ENCODE measurements at regions not wholly inside any gene's neighbourhood (a gene's known extent, or its start where the extent isn't known, plus 50 kb on each side); places are given as distances from the start of the nearest gene placed in this dataset.

DNA sequence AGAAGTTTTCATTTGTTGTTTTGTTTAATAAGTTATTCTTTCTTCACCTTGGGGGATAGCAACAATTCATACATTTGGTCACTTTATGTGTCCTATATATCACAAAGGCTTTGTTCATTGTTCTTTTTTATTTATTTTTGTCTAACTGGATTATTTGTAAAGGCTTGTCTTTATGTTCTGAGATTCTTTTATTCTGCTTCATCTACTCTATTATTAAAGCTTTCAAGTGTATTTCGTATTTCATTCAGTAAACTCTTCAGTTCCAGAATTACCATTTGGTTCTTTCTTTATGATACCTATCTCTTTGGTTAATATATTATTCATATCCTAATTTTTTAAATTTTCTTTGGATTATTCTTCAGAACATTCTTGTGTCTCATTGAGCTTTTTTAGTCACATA, 942.9 kb downstream of the ANKRD7 start:
- Histone ChIP-seq H3K9me1 (ENCODE audit: control insufficient read depth, extremely low read depth, insufficient read depth, low read length) (no peaks in the 10 kb centered on the region), H4K20me1 (ENCODE audit: control insufficient read depth, extremely low read depth, insufficient read depth, low read length) (no peaks in the 10 kb centered on the region), H3K27ac (ENCODE audit: control insufficient read depth, insufficient read depth, low read length) (no peak overlapping the region), H2AFZ (ENCODE audit: control insufficient read depth, low read length) (no peak overlapping the region), H3K27me3 (ENCODE audit: control insufficient read depth, extremely low read depth, insufficient read depth, low read length) (no peaks in the 10 kb centered on the region), H3K79me2 (ENCODE audit: control insufficient read depth, insufficient read depth, low read length) (no peaks in the 10 kb centered on the region), H3K4me3 (ENCODE audit: control insufficient read depth in 2 of 3, extremely low read depth in 1 of 3, insufficient read depth in 2 of 3, low read depth in 1 of 3, low read length in 3 of 3) (no peak overlapping the region), H3K4me2 (ENCODE audit: control insufficient read depth, extremely low read depth, insufficient read depth, low read depth, low read length) (no peak overlapping the region), H3K9me3 (ENCODE audit: control insufficient read depth, low read depth, low read length) (no peaks in the 10 kb centered on the region), H3K4me1 (ENCODE audit: control insufficient read depth, extremely low read depth, insufficient read depth, low read length) (no peaks in the 10 kb centered on the region), H3K36me3 (ENCODE audit: control insufficient read depth in 2 of 2, extremely low read depth in 1 of 2, insufficient read depth in 2 of 2, low read length in 2 of 2) (no peaks in the 10 kb centered on the region), H3K9ac (ENCODE audit: control insufficient read depth, extremely low read depth, insufficient read depth, low read length) (no peak overlapping the region)
- no peak for FAIRE-seq
- dilution Hi-C loops (cut with MboI; ENCODE audit: extremely low pct_ligation_motif_present, low sequenced_read_pairs), result no loop called here
- TF ChIP-seq EZH2 (IDR thresholded peaks at IDR 0.05; ENCODE audit: low read length), result no peak
- TF ChIP-seq, protein P1, sequence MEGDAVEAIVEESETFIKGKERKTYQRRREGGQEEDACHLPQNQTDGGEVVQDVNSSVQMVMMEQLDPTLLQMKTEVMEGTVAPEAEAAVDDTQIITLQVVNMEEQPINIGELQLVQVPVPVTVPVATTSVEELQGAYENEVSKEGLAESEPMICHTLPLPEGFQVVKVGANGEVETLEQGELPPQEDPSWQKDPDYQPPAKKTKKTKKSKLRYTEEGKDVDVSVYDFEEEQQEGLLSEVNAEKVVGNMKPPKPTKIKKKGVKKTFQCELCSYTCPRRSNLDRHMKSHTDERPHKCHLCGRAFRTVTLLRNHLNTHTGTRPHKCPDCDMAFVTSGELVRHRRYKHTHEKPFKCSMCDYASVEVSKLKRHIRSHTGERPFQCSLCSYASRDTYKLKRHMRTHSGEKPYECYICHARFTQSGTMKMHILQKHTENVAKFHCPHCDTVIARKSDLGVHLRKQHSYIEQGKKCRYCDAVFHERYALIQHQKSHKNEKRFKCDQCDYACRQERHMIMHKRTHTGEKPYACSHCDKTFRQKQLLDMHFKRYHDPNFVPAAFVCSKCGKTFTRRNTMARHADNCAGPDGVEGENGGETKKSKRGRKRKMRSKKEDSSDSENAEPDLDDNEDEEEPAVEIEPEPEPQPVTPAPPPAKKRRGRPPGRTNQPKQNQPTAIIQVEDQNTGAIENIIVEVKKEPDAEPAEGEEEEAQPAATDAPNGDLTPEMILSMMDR (optimal IDR thresholded peaks at IDR 0.05 in 1 of 3, IDR thresholded peaks at IDR 0.05 in 1 of 3, conservative IDR thresholded peaks at IDR 0.05 in 1 of 3; ENCODE audit: extremely low read depth in 1 of 3, insufficient read depth in 2 of 3, low read length in 3 of 3), result no peak
- DNase-seq (ENCODE audit: low read depth, low spot score), result no peak

DNA sequence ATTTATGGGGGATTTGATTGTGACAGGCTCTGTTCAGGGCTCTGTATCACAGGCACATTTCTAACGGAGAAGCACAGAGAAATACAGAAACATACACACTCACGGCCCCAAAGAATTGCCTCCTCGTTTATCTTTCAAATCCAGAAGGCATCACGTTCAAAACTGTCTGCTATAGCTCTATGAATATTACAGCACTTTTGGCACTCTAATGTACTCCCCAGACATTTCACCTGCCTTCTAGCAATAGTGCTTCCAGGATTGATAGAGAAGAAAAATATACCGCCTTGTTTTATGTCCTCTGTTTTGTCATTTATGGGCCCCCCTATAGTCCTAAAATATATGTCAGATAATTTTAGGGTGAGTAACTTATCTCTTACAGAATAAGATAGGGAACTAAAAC, 947.5 kb downstream of the ANKRD7 start:
- Histone ChIP-seq H3K4me1 (ENCODE audit: control insufficient read depth, extremely low read depth, insufficient read depth, low read length) (no peaks in the 10 kb centered on the region), H3K36me3 (ENCODE audit: control insufficient read depth in 2 of 2, extremely low read depth in 1 of 2, insufficient read depth in 2 of 2, low read length in 2 of 2) (no peaks in the 10 kb centered on the region), H4K20me1 (ENCODE audit: control insufficient read depth, extremely low read depth, insufficient read depth, low read length) (no peaks in the 10 kb centered on the region), H3K79me2 (ENCODE audit: control insufficient read depth, insufficient read depth, low read length) (no peaks in the 10 kb centered on the region), H3K9me3 (ENCODE audit: control insufficient read depth, low read depth, low read length) (no peaks in the 10 kb centered on the region), H2AFZ (ENCODE audit: control insufficient read depth, low read length) (no peak overlapping the region), H3K27me3 (ENCODE audit: control insufficient read depth, extremely low read depth, insufficient read depth, low read length) (no peaks in the 10 kb centered on the region), H3K9me1 (ENCODE audit: control insufficient read depth, extremely low read depth, insufficient read depth, low read length) (no peaks in the 10 kb centered on the region), H3K4me3 (ENCODE audit: control insufficient read depth in 2 of 3, extremely low read depth in 1 of 3, insufficient read depth in 2 of 3, low read depth in 1 of 3, low read length in 3 of 3) (no peak overlapping the region), H3K4me2 (ENCODE audit: control insufficient read depth, extremely low read depth, insufficient read depth, low read depth, low read length) (no peak overlapping the region), H3K9ac (ENCODE audit: control insufficient read depth, extremely low read depth, insufficient read depth, low read length) (no peak overlapping the region), H3K27ac (ENCODE audit: control insufficient read depth, insufficient read depth, low read length) (no peak overlapping the region)
- dilution Hi-C loops (cut with MboI; ENCODE audit: extremely low pct_ligation_motif_present, low sequenced_read_pairs), result no loop called here
- no peak for TF ChIP-seq EZH2 (IDR thresholded peaks at IDR 0.05; ENCODE audit: low read length)
- TF ChIP-seq, protein P1 (optimal IDR thresholded peaks at IDR 0.05 in 1 of 3, IDR thresholded peaks at IDR 0.05 in 1 of 3, conservative IDR thresholded peaks at IDR 0.05 in 1 of 3; ENCODE audit: extremely low read depth in 1 of 3, insufficient read depth in 2 of 3, low read length in 3 of 3), result no peak
- FAIRE-seq (no peak), DNase-seq (ENCODE audit: low read depth, low spot score) (no peak)

All from keratinocyte (primary cell).